Retinal pigment epithelial cell (primary cell): ENCODE measurements at regions not wholly inside any gene's neighbourhood (a gene's known extent, or its start where the extent isn't known, plus 50 kb on each side); places are given as distances from the start of the nearest gene placed in this dataset.

Experiments used
- DNase-seq: peaks from one replicate; pipeline ENCODE4 v3.0.0-alpha.2; 2010; ENCODE audit warnings: low read depth
- H3K4me3 ChIP-seq: 2 replicates; pipeline ENCODE4 v1.5.1; 2011; ENCODE audit warnings: mild to moderate bottlenecking, low read length, control low read depth, moderate library complexity
- CTCF ChIP-seq: conservative IDR thresholded peaks from 2 replicates; pipeline ENCODE4 v1.5.1; 2011; ENCODE audit warnings: low read depth, low read length, control low read depth, inconsistent platforms

GRCh38 chr15:72939514-72940228 is 112.6 kb upstream of the NEO1 start:
- H3K4me3 ChIP-seq, result no peak overlapping the region
- TF ChIP-seq CTCF, result no peak
- no peak for DNase-seq

GRCh38 chr15:72936691-72937679 is 115.3 kb upstream of the NEO1 start:
- no peak for DNase-seq
- no peak overlapping the region for H3K4me3 ChIP-seq
- TF ChIP-seq CTCF, result no peak

GRCh38 chr15:72936237-72936636 is 116.0 kb upstream of the NEO1 start:
- DNase-seq, result no peak
- H3K4me3 ChIP-seq, result no peak overlapping the region
- TF ChIP-seq CTCF, result no peak

GRCh38 chr15:72935521-72935920 is 116.7 kb upstream of the NEO1 start:
- no peak for DNase-seq
- H3K4me3 ChIP-seq, result no peak overlapping the region
- no peak for TF ChIP-seq CTCF

- TF ChIP-seq CTCF, result no peak
- DNase-seq, result no peak
- H3K4me3 ChIP-seq, result no peak overlapping the region
Measured at GRCh38 chr15:72934921-72935320, 117.3 kb upstream of the NEO1 start.

- no peak for TF ChIP-seq CTCF
- DNase-seq, result peak; percentile 2
- no peak overlapping the region for H3K4me3 ChIP-seq
Measured at GRCh38 chr15:72933976-72934375, 118.3 kb upstream of the NEO1 start.
